Activated T-cell treated with anti-CD3 and anti-CD28 coated beads, Interleukin-2, amount 50 U/mL, for 4 hours (primary cell): ENCODE measurements at regions not wholly inside any gene's neighbourhood (a gene's known extent, or its start where the extent isn't known, plus 50 kb on each side); places are given as distances from the start of the nearest gene placed in this dataset.

Source experiments
- ATAC-seq, 2 donors: fragments of 200-7000 bp; cut with Tn5 transposase; one replicate each; pipeline ENCODE4 v1.10.0; 2021
- DNase-seq: peaks from one replicate; pipeline ENCODE4 v3.0.0-alpha.2; 2020
- H3K27me3 Mint-ChIP-seq: one replicate; pipeline ENCODE4 v1.8.0; 2021; ENCODE audit warnings: low read depth, mixed read lengths
- H3K36me3 Mint-ChIP-seq: one replicate; pipeline ENCODE4 v1.8.0; 2022; ENCODE audit warnings: mixed read lengths; ENCODE audit not compliant: insufficient read depth
- H3K4me1 Mint-ChIP-seq: one replicate; pipeline ENCODE4 v1.8.0; 2021; ENCODE audit warnings: low read depth, mixed read lengths
- H3K4me3 Mint-ChIP-seq: one replicate; pipeline ENCODE4 v1.8.0; 2021; ENCODE audit warnings: mild to moderate bottlenecking, moderate library complexity, mixed read lengths
- H3K9me3 Mint-ChIP-seq: one replicate; pipeline ENCODE4 v1.8.0; 2021; ENCODE audit warnings: mixed read lengths

DNA sequence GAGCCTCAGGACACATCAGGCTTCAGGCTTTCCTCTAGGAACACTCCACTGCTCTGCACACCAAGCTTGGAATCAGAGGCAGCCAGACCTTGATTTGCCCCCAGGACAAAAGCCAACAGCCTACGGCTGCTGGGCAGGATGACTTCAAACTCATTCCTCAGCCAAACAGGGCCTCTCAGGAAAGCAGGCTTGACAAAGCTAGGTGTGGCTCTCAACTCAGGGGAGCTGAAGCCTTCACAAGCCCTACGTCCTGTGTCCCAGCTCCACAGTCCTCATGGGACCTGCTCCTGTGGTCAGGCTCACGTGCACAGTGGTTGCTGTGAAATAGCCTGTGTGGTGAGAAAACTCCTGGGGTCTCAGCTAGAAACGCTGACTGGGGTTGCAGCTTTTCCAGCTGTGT is 398.9 kb upstream of the ZNF507 start:
- ATAC-seq (no peak), DNase-seq (no peak)
- no peaks in the 10 kb centered on the region for H3K4me1 Mint-ChIP-seq
- no peaks in the 10 kb centered on the region for H3K36me3 Mint-ChIP-seq
- no peaks in the 10 kb centered on the region for H3K9me3 Mint-ChIP-seq
- H3K4me3 Mint-ChIP-seq = no peak overlapping the region
- H3K27me3 Mint-ChIP-seq = no peaks in the 10 kb centered on the region

- H3K4me3 Mint-ChIP-seq = no peak overlapping the region
- DNase-seq (no peak), ATAC-seq (no peak)
- H3K36me3 Mint-ChIP-seq = no peaks in the 10 kb centered on the region
- H3K9me3 Mint-ChIP-seq = peaks cover 7% of the 10 kb centered on the region
- no peaks in the 10 kb centered on the region for H3K27me3 Mint-ChIP-seq
- H3K4me1 Mint-ChIP-seq = no peaks in the 10 kb centered on the region
Observed at GRCh38 chr19:31947436-31948115, 397.8 kb upstream of the ZNF507 start.

- no peaks in the 10 kb centered on the region for H3K27me3 Mint-ChIP-seq
- no peak overlapping the region for H3K4me3 Mint-ChIP-seq
- peaks cover 11% of the 10 kb centered on the region for H3K9me3 Mint-ChIP-seq
- no peak for DNase-seq
- H3K36me3 Mint-ChIP-seq = no peaks in the 10 kb centered on the region
- no peaks in the 10 kb centered on the region for H3K4me1 Mint-ChIP-seq
- ATAC-seq = no peak
Observed at GRCh38 chr19:31952693-31953092, 392.7 kb upstream of the ZNF507 start.

DNA sequence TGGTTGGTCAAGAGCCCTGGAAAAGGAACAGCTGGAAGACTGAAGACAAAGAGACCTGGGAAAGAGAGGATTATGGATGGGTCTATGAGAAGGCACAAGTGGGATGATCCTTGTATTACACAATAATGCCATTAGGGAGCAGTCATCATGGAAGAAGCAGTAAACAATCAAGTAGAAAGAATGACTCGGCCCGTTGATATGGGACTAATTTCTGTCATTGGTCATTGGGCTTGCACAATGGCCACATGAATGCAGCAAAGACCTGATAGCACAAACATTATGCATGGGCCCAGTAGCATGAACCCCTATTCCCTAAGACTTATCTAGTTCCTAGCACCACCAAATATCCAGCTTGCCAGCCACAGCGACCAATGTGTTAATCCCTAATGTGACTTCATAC is 390.3 kb upstream of the ZNF507 start:
- no peak for ATAC-seq
- H3K36me3 Mint-ChIP-seq = no peaks in the 10 kb centered on the region
- H3K4me1 Mint-ChIP-seq = no peaks in the 10 kb centered on the region
- no peak for DNase-seq
- H3K27me3 Mint-ChIP-seq = no peaks in the 10 kb centered on the region
- H3K4me3 Mint-ChIP-seq = no peak overlapping the region
- peaks cover 11% of the 10 kb centered on the region for H3K9me3 Mint-ChIP-seq

- Mint-ChIP-seq H3K27me3 (no peaks in the 10 kb centered on the region), H3K4me1 (no peaks in the 10 kb centered on the region), H3K36me3 (no peaks in the 10 kb centered on the region), H3K9me3 (peaks cover 11% of the 10 kb centered on the region), H3K4me3 (no peak overlapping the region)
- ATAC-seq = no peak
- DNase-seq = no peak
Observed at GRCh38 chr19:31955884-31956283, 389.5 kb upstream of the ZNF507 start.

DNA sequence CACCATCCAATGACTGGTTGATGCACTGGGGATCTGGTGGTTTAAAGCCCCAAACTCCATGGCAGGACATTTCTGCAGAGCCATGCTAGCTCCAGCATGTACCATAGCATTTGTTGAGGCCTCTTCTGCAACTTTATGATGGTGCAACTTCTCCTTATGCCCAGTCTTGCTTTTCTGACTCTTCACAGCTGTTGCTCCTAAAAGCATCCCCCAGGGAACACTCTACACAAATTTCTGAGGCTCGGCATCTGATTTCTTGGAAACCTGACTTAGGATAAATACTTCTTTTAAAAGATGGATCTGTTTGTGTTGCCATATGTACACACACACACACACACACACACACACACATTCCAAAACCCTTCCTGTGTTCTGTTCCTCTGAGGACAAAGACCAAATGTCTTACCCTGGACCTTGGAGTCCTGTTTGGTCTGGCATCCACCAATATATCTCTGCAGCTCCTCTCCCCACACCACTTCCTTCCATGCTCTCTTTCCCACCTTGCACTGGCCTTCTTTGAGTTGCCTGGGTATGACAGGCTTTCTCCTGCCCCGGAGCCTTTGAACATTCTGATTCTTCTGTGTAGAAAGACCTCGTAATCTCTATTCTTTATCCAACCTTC is 388.5 kb upstream of the ZNF507 start:
- no peaks in the 10 kb centered on the region for H3K4me1 Mint-ChIP-seq
- no peak for ATAC-seq
- no peak overlapping the region for H3K4me3 Mint-ChIP-seq
- no peak for DNase-seq
- no peaks in the 10 kb centered on the region for H3K36me3 Mint-ChIP-seq
- H3K27me3 Mint-ChIP-seq = no peaks in the 10 kb centered on the region
- H3K9me3 Mint-ChIP-seq = peaks cover 9% of the 10 kb centered on the region

DNA sequence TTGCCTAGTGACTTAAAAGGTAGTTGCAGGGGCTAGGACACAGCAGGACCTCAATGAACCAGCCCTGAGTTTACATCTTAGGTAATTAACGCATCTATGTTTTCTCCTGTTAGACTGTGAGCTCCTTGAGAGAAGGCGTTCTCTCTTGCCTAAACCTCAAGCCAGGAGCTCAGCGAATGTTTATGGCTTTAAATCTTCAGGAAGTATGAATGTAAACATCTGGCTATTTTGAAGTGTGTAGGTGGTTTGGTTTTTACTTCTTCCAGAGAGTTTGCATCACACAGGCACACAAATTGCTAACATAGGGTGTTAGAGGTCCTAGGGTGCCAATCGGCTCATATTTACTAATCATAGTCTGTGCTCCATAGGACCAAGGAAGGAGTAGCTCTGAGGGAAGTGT is 387.7 kb upstream of the ZNF507 start:
- Mint-ChIP-seq H3K36me3 (no peaks in the 10 kb centered on the region), H3K9me3 (peaks cover 4% of the 10 kb centered on the region), H3K4me1 (no peaks in the 10 kb centered on the region), H3K4me3 (no peak overlapping the region), H3K27me3 (no peaks in the 10 kb centered on the region)
- ATAC-seq = no peak
- DNase-seq = no peak

DNA sequence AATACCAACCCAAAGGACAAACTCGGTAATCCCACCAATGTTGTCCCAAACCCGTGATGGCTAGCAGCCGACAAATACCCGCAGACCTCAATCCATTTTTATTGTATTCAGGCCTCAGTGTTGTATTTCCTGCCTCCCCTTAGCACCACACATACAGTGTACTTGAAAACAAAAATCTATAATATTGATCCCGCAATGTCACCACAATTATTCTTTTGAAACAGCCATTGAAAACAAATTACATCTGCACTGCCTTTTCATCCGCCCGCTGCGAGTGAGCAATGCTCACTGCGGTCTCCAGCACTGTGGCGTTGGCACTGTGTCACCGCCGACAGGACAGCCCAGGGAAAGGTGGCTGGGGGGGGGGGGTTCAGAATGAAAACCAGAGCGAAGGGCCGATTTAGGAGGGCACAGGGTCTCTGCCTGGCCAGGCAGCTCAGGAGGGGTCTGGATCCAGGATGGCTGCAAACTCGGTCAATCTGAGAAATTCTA is 385.8 kb upstream of the ZNF507 start:
- DNase-seq = no peak
- no peak for ATAC-seq
- Mint-ChIP-seq H3K36me3 (no peaks in the 10 kb centered on the region), H3K4me1 (no peaks in the 10 kb centered on the region), H3K4me3 (no peak overlapping the region), H3K9me3 (peaks cover 4% of the 10 kb centered on the region), H3K27me3 (no peaks in the 10 kb centered on the region)

GRCh38 chr19:31960474-31960873 is 384.9 kb upstream of the ZNF507 start:
- DNase-seq (no peak), ATAC-seq (no peak)
- H3K27me3 Mint-ChIP-seq = no peaks in the 10 kb centered on the region
- peaks cover 4% of the 10 kb centered on the region for H3K9me3 Mint-ChIP-seq
- no peaks in the 10 kb centered on the region for H3K36me3 Mint-ChIP-seq
- H3K4me1 Mint-ChIP-seq = no peaks in the 10 kb centered on the region
- no peak overlapping the region for H3K4me3 Mint-ChIP-seq

- H3K27me3 Mint-ChIP-seq = no peaks in the 10 kb centered on the region
- DNase-seq (no peak), ATAC-seq (no peak)
- H3K4me1 Mint-ChIP-seq = no peaks in the 10 kb centered on the region
- no peaks in the 10 kb centered on the region for H3K36me3 Mint-ChIP-seq
- no peak overlapping the region for H3K4me3 Mint-ChIP-seq
- peaks cover 2% of the 10 kb centered on the region for H3K9me3 Mint-ChIP-seq
Observed at GRCh38 chr19:31961191-31961590, 384.2 kb upstream of the ZNF507 start.

GRCh38 chr19:31961667-31962066 is 383.7 kb upstream of the ZNF507 start:
- Mint-ChIP-seq H3K9me3 (no peaks in the 10 kb centered on the region), H3K36me3 (no peaks in the 10 kb centered on the region), H3K4me1 (no peaks in the 10 kb centered on the region), H3K4me3 (no peak overlapping the region), H3K27me3 (no peaks in the 10 kb centered on the region)
- DNase-seq (no peak), ATAC-seq (no peak)

GRCh38 chr19:31962561-31962996 is 382.8 kb upstream of the ZNF507 start:
- ATAC-seq (no peak), DNase-seq (no peak)
- no peaks in the 10 kb centered on the region for H3K4me1 Mint-ChIP-seq
- no peaks in the 10 kb centered on the region for H3K27me3 Mint-ChIP-seq
- H3K4me3 Mint-ChIP-seq = no peak overlapping the region
- no peaks in the 10 kb centered on the region for H3K36me3 Mint-ChIP-seq
- H3K9me3 Mint-ChIP-seq = no peaks in the 10 kb centered on the region

DNA sequence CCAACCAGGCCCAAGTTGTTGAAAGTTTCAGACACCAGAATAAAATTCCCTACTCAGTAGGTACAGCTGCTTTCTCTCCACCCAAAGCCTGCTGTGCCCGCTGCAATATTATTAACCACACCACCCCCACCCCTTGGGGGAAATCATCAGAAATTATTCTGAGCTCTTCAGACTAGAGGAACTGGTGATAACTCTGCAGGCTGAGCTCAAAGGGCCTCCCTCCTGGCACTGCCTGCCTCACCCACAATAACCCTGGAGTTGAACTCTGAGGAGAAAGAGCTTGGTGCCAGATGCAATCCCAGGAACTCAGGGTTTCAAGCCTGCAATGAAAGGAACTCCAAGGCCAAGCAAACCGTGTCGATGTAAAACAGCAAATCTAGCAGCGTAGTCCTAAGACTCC is 381.7 kb upstream of the ZNF507 start:
- no peaks in the 10 kb centered on the region for H3K27me3 Mint-ChIP-seq
- no peak for ATAC-seq
- H3K36me3 Mint-ChIP-seq = no peaks in the 10 kb centered on the region
- no peak for DNase-seq
- no peak overlapping the region for H3K4me3 Mint-ChIP-seq
- no peaks in the 10 kb centered on the region for H3K9me3 Mint-ChIP-seq
- no peaks in the 10 kb centered on the region for H3K4me1 Mint-ChIP-seq

- no peak overlapping the region for H3K4me3 Mint-ChIP-seq
- no peaks in the 10 kb centered on the region for H3K27me3 Mint-ChIP-seq
- H3K4me1 Mint-ChIP-seq = no peaks in the 10 kb centered on the region
- H3K36me3 Mint-ChIP-seq = no peaks in the 10 kb centered on the region
- H3K9me3 Mint-ChIP-seq = no peaks in the 10 kb centered on the region
- DNase-seq = no peak
- no peak for ATAC-seq
Observed at GRCh38 chr19:31969016-31969415, 376.4 kb upstream of the ZNF507 start.

DNA sequence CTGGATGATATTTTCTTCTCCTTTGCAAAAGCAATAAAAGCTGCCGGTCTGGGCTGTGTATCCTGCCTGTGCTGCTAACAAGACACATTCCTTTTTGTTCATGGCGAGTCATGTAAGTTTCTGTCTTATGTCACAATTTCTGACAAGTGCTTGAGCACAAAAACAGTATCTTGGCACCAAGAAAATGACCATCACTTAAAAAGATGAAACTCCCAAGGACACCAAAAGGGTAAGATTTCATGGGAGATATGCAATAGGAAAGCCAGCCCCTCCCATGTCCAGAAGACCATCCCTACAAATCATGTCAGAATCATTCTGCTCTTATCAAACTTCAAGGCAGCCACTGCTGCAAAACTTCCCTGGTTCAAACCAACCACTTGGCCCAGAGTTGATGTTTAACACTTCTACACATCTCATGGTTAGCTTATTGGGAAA is 375.4 kb upstream of the ZNF507 start:
- Mint-ChIP-seq H3K9me3 (no peaks in the 10 kb centered on the region), H3K4me1 (no peaks in the 10 kb centered on the region), H3K36me3 (no peaks in the 10 kb centered on the region), H3K4me3 (no peak overlapping the region), H3K27me3 (no peaks in the 10 kb centered on the region)
- DNase-seq (no peak), ATAC-seq (no peak)
